Fibroblast of skin of back (primary cell): ENCODE measurements at regions not wholly inside any gene's neighbourhood (a gene's known extent, or its start where the extent isn't known, plus 50 kb on each side); places are given as distances from the start of the nearest gene placed in this dataset.
"Not testable (repeated sequence)": the region's sequence is repeated elsewhere in the genome, so short reads cannot be mapped to it uniquely, and the experiment has no call there.

ENCODE experiments used
- DNase-seq: peaks from one replicate; pipeline ENCODE4 v3.0.0-alpha.2; 2013

GRCh38 chr21:5066682-5067251, 5454.6 kb upstream of the TPTE start:
- peak; percentile 0 for DNase-seq

GRCh38 chr21:5067326-5068048, 5453.9 kb upstream of the TPTE start:
- not testable (repeated sequence) for DNase-seq

GRCh38 chr21:5068649-5069048, 5452.7 kb upstream of the TPTE start:
- not testable (repeated sequence) for DNase-seq

- not testable (repeated sequence) for DNase-seq
Observed at GRCh38 chr21:5071180-5071579, 5450.2 kb upstream of the TPTE start.

GRCh38 chr21:5076854-5077253, 5444.5 kb upstream of the TPTE start:
- DNase-seq, result not testable (repeated sequence)

GRCh38 chr21:5079361-5079760, 5442.0 kb upstream of the TPTE start:
- DNase-seq, result not testable (repeated sequence)

GRCh38 chr21:5080015-5080414, 5441.4 kb upstream of the TPTE start:
- not testable (repeated sequence) for DNase-seq

- not testable (repeated sequence) for DNase-seq
Observed at GRCh38 chr21:5084246-5084645, 5437.1 kb upstream of the TPTE start.

- not testable (repeated sequence) for DNase-seq
Observed at GRCh38 chr21:5085456-5085855, 5435.9 kb upstream of the TPTE start.

GRCh38 chr21:5086416-5086815, 5435.0 kb upstream of the TPTE start:
- not testable (repeated sequence) for DNase-seq

GRCh38 chr21:5088820-5089219, 5432.6 kb upstream of the TPTE start:
- DNase-seq, result not testable (repeated sequence)

GRCh38 chr21:5089399-5090089, 5431.8 kb upstream of the TPTE start:
- DNase-seq, result not testable (repeated sequence)

GRCh38 chr21:5090132-5091079, 5431.0 kb upstream of the TPTE start:
- DNase-seq, result not testable (repeated sequence)

- not testable (repeated sequence) for DNase-seq
Observed at GRCh38 chr21:5091274-5091673, 5430.1 kb upstream of the TPTE start.

- DNase-seq, result not testable (repeated sequence)
Observed at GRCh38 chr21:5095628-5096027, 5425.8 kb upstream of the TPTE start.

- not testable (repeated sequence) for DNase-seq
Observed at GRCh38 chr21:5098010-5098743, 5423.2 kb upstream of the TPTE start.

- DNase-seq, result not testable (repeated sequence)
Observed at GRCh38 chr21:5100604-5101174, 5420.7 kb upstream of the TPTE start.

- DNase-seq, result not testable (repeated sequence)
Observed at GRCh38 chr21:5101749-5102148, 5419.6 kb upstream of the TPTE start.

- DNase-seq, result not testable (repeated sequence)
Observed at GRCh38 chr21:5103880-5104561, 5417.4 kb upstream of the TPTE start.

- not testable (repeated sequence) for DNase-seq
Observed at GRCh38 chr21:5104562-5104928, 5416.8 kb upstream of the TPTE start.
